Type B pancreatic cell (in vitro differentiated cells): ENCODE measurements at regions not wholly inside any gene's neighbourhood (a gene's known extent, or its start where the extent isn't known, plus 50 kb on each side); places are given as distances from the start of the nearest gene placed in this dataset.
"Not testable (repeated sequence)": the region's sequence is repeated elsewhere in the genome, so short reads cannot be mapped to it uniquely, and the experiment has no call there.

ENCODE experiments used
- DNase-seq: peaks from one replicate; pipeline ENCODE4 v3.0.0; 2021; ENCODE audit warnings: mixed read lengths; ENCODE audit not compliant: unreplicated experiment; ENCODE audit errors: extremely low spot score
- H3K27ac Mint-ChIP-seq: 2 replicates; pipeline ENCODE4 v1.8.0; 2021; ENCODE audit warnings: mild to moderate bottlenecking, mixed read lengths
- H3K27me3 Mint-ChIP-seq: 2 replicates; pipeline ENCODE4 v1.8.0; 2021; ENCODE audit warnings: mixed read lengths
- H3K36me3 Mint-ChIP-seq: 2 replicates; pipeline ENCODE4 v1.8.0; 2021; ENCODE audit warnings: mixed read lengths
- H3K4me1 Mint-ChIP-seq: one replicate; pipeline ENCODE4 v1.8.0; 2021; ENCODE audit warnings: mixed read lengths; ENCODE audit not compliant: unreplicated experiment
- H3K4me3 Mint-ChIP-seq: 2 replicates; pipeline ENCODE4 v1.8.0; 2021; ENCODE audit warnings: mild to moderate bottlenecking, mixed read lengths
- H3K9me3 Mint-ChIP-seq: 2 replicates; pipeline ENCODE4 v1.8.0; 2021; ENCODE audit warnings: mixed read lengths
- TF ChIP-seq, protein P1 (sequence below): fragments of 200-600 bp; sonication (generic); conservative IDR thresholded peaks from 2 replicates; pipeline ENCODE4 v1.5.0; 2021; ENCODE audit warnings: antibody characterized with exemption, mild to moderate bottlenecking

DNA sequence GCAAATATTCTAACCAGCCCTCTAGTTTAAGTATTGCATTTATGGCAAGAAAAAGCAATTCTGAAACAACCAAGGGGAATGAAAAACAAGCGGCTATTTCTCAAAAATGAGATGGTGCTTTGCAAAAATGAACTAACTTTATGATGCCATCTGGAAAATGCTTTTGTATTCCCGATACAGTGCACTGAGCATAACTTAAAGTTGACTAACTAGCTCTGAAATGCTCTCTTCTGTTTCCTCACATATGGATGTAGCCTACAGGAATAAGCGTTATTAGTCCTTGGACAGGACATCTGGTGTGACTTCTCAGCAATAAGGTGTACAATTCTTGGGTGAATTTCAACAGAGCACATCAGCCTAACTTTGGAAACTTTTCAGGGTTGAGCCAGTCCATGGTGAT is 228.2 kb upstream of the DDI1 start:
- H3K4me1 Mint-ChIP-seq = no peaks in the 10 kb centered on the region
- H3K27me3 Mint-ChIP-seq = no peaks in the 10 kb centered on the region

DNA sequence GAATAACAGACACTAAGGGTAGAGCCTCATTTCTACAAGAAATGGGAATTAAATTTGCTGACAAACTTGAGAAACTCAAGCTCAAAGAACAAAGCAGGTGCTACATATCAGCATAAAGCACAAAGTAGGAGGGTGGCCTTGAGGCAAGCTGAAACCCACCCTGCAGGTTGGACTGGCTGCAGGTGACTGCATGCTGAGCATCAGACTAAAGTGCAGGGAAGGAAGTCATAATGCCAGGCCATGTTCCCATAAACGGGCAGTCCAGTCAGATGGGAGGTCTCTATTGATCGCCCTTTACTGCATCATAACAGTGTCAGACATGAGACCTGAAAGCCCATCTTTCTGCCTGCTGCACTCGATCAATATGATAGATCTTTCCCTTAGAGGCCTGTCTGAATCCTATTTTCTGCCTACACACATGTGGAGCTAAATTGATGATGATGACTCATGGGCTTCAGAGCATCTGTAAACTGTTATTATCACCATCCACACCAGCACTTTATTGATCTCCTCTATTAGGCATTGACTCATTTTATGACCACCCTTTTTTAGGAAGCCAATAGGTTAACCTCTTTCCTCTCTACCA is 224.5 kb upstream of the DDI1 start:
- H3K27ac Mint-ChIP-seq = peak overlapping the region; percentile 32
- no peaks in the 10 kb centered on the region for H3K36me3 Mint-ChIP-seq
- H3K27me3 Mint-ChIP-seq = no peaks in the 10 kb centered on the region
- no peaks in the 10 kb centered on the region for H3K4me1 Mint-ChIP-seq
- H3K9me3 Mint-ChIP-seq = peaks cover 7% of the 10 kb centered on the region
- H3K4me3 Mint-ChIP-seq = no peak overlapping the region
- TF ChIP-seq, protein P1, sequence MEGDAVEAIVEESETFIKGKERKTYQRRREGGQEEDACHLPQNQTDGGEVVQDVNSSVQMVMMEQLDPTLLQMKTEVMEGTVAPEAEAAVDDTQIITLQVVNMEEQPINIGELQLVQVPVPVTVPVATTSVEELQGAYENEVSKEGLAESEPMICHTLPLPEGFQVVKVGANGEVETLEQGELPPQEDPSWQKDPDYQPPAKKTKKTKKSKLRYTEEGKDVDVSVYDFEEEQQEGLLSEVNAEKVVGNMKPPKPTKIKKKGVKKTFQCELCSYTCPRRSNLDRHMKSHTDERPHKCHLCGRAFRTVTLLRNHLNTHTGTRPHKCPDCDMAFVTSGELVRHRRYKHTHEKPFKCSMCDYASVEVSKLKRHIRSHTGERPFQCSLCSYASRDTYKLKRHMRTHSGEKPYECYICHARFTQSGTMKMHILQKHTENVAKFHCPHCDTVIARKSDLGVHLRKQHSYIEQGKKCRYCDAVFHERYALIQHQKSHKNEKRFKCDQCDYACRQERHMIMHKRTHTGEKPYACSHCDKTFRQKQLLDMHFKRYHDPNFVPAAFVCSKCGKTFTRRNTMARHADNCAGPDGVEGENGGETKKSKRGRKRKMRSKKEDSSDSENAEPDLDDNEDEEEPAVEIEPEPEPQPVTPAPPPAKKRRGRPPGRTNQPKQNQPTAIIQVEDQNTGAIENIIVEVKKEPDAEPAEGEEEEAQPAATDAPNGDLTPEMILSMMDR = no peak
- DNase-seq = no peak

More for the DNA sequence above, 228.2 kb upstream of the DDI1 start:
- H3K27ac Mint-ChIP-seq = no peak overlapping the region
- TF ChIP-seq, protein P1 = no peak
- no peak for DNase-seq
- no peaks in the 10 kb centered on the region for H3K36me3 Mint-ChIP-seq
- H3K9me3 Mint-ChIP-seq = peaks cover 7% of the 10 kb centered on the region
- H3K4me3 Mint-ChIP-seq = no peak overlapping the region

DNA sequence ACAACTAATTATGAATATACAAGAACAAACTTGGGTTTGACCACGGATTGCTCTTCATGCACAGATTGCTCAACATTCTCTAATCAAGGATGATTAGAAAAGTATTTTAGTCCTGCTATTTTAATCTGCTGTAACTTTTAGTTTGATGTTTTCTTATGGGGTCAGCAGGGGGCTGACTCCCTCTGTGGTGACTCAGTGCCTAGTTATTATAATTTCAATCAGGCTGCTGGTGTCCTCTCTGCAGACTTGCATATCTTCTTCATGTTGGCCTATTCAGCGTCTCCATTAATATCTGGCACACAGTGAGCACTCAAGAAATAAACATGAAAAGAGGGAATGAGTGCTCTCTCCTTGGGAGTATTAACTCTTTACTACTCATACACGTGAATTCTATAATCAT is 223.8 kb upstream of the DDI1 start:
- Mint-ChIP-seq H3K4me3 (no peak overlapping the region), H3K36me3 (no peaks in the 10 kb centered on the region)

GRCh38 chr11:103820345-103820744 is 216.1 kb upstream of the DDI1 start:
- H3K4me3 Mint-ChIP-seq, H3K9me3 Mint-ChIP-seq, H3K4me1 Mint-ChIP-seq, H3K36me3 Mint-ChIP-seq, DNase-seq, H3K27me3 Mint-ChIP-seq, H3K27ac Mint-ChIP-seq: not testable (repeated sequence)

More for the DNA sequence above, 223.8 kb upstream of the DDI1 start:
- TF ChIP-seq, protein P1 = no peak
- no peak overlapping the region for H3K27ac Mint-ChIP-seq
- H3K9me3 Mint-ChIP-seq = peaks cover 7% of the 10 kb centered on the region
- no peaks in the 10 kb centered on the region for H3K4me1 Mint-ChIP-seq
- no peaks in the 10 kb centered on the region for H3K27me3 Mint-ChIP-seq
- no peak for DNase-seq

- no peak for DNase-seq
- no peaks in the 10 kb centered on the region for H3K36me3 Mint-ChIP-seq
- H3K27me3 Mint-ChIP-seq = no peaks in the 10 kb centered on the region
- peaks cover 5% of the 10 kb centered on the region for H3K9me3 Mint-ChIP-seq
- no peaks in the 10 kb centered on the region for H3K4me1 Mint-ChIP-seq
- H3K4me3 Mint-ChIP-seq = no peak overlapping the region
- H3K27ac Mint-ChIP-seq = no peak overlapping the region
- TF ChIP-seq, protein P1 = no peak
Observed at GRCh38 chr11:103824116-103824515, 212.3 kb upstream of the DDI1 start.

- Mint-ChIP-seq H3K4me1 (no peaks in the 10 kb centered on the region), H3K36me3 (no peaks in the 10 kb centered on the region), H3K27me3 (no peaks in the 10 kb centered on the region), H3K9me3 (peaks cover 5% of the 10 kb centered on the region), H3K27ac (no peak overlapping the region), H3K4me3 (no peak overlapping the region)
- TF ChIP-seq, protein P1 = no peak
- DNase-seq = no peak
Observed at GRCh38 chr11:103825469-103825868, 211.0 kb upstream of the DDI1 start.
